B cell (primary cell): ENCODE measurements at regions not wholly inside any gene's neighbourhood (a gene's known extent, or its start where the extent isn't known, plus 50 kb on each side); places are given as distances from the start of the nearest gene placed in this dataset.

Source experiments
- ATAC-seq: fragments of 200-7000 bp; cut with Tn5 transposase; one replicate; pipeline ENCODE4 v1.10.0; 2021; ENCODE audit warnings: low read depth, mild to moderate bottlenecking, moderate number of reproducible peaks, moderate library complexity
- CTCF ChIA-PET: fragments of 350-600 bp; sonication (Branson Sonifier 250); formaldehyde crosslinking; loops from one replicate; lab custom pipeline; 2021; ENCODE audit warnings: antibody characterized with exemption, inconsistent platforms; lab: Charles Lee
- POLR2A ChIA-PET: fragments of 350-600 bp; sonication (Branson Sonifier 250); formaldehyde crosslinking; loops from one replicate; lab custom pipeline; 2021; ENCODE audit warnings: antibody characterized with exemption; lab: Charles Lee
- DNase-seq: peaks from one replicate; pipeline ENCODE4 v3.0.0; 2013
- H2AFZ ChIP-seq: 2 replicates; pipeline ENCODE4 v1.6.1; 2012; ENCODE audit warnings: mild to moderate bottlenecking, low read depth, low read length; ENCODE audit not compliant: insufficient read depth, poor library complexity, severe bottlenecking
- H3K27ac ChIP-seq, 2 donors: 1 replicate in 1 of 2; 2 replicates in 1 of 2; pipeline ENCODE4 v1.5.1; 2012 to 2013; ENCODE audit warnings: low read length in 2 of 2, mild to moderate bottlenecking in 2 of 2, moderate library complexity in 1 of 2
- H3K27me3 ChIP-seq, 4 experiments: fragments of 200-600 bp in 1 of 4; sonication (generic) in 1 of 4; replicated peaks in 1 of 4; 1 replicate in 2 of 4; 2 replicates in 2 of 4; pipeline versions ENCODE4 v1.6.1 to v1.7.0; 2013 to 2016; ENCODE audit warnings: low read length in 3 of 4, mild to moderate bottlenecking in 2 of 4, mixed read lengths in 1 of 4, moderate library complexity in 1 of 4; ENCODE audit not compliant: insufficient read depth in 4 of 4, control insufficient read depth in 3 of 4; ENCODE audit errors: control extremely low read depth in 1 of 4
- H3K36me3 ChIP-seq, 2 experiments: replicated peaks in 1 of 2; 1 replicate in 1 of 2; 2 replicates in 1 of 2; pipeline versions ENCODE4 v1.6.1 to v1.7.1; 2013; ENCODE audit warnings: low read length in 1 of 2; ENCODE audit not compliant: insufficient read depth in 2 of 2, control insufficient read depth in 1 of 2; ENCODE audit errors: control extremely low read depth in 1 of 2, extremely low read depth in 1 of 2
- H3K4me1 ChIP-seq, 2 donors: fragments of 200-600 bp in 1 of 2; sonication (generic) in 1 of 2; 1 replicate in 1 of 2; 2 replicates in 1 of 2; pipeline versions ENCODE4 v1.5.1 to v1.6.1; 2013 to 2017; ENCODE audit warnings: low read length in 2 of 2; ENCODE audit not compliant: control insufficient read depth in 2 of 2, insufficient read depth in 2 of 2
- H3K4me2 ChIP-seq: replicated peaks from 2 replicates; pipeline ENCODE3; 2012; ENCODE audit warnings: mild to moderate bottlenecking, low read depth, low read length; ENCODE audit not compliant: poor library complexity, severe bottlenecking
- H3K4me3 ChIP-seq, 5 experiments: fragments of 200-600 bp in 1 of 5; sonication (generic) in 1 of 5; 1 replicate in 3 of 5; 2 replicates in 2 of 5; pipeline versions ENCODE4 v1.5.1 to v1.7.0; 2011 to 2016; ENCODE audit warnings: low read length in 4 of 5, mild to moderate bottlenecking in 4 of 5, low read depth in 2 of 5, control low read depth in 1 of 5, moderate library complexity in 1 of 5; ENCODE audit not compliant: insufficient read depth in 1 of 5; ENCODE audit errors: control extremely low read depth in 1 of 5, extremely low read depth in 1 of 5
- H3K79me2 ChIP-seq: fragments of 200-600 bp; sonication (generic); one replicate; pipeline ENCODE4 v1.6.0; 2016; ENCODE audit warnings: low read length; ENCODE audit not compliant: control insufficient read depth, insufficient read depth
- H3K9ac ChIP-seq: fragments of 200-600 bp; sonication (generic); 2 replicates; pipeline ENCODE4 v1.6.1; 2017; ENCODE audit warnings: mild to moderate bottlenecking, low read length, moderate library complexity
- H3K9me3 ChIP-seq, 3 donors: one replicate each; pipeline versions ENCODE4 v1.6.1 to v1.7.1; 2013; ENCODE audit warnings: low read length in 2 of 3; ENCODE audit not compliant: control insufficient read depth in 2 of 3, insufficient read depth in 1 of 3; ENCODE audit errors: control extremely low read depth in 1 of 3
- H4K20me1 ChIP-seq: 2 replicates; pipeline ENCODE4 v1.6.0; 2012; ENCODE audit warnings: mild to moderate bottlenecking, low read length; ENCODE audit not compliant: insufficient read depth, control insufficient read depth, poor library complexity, severe bottlenecking
- H3K27ac Mint-ChIP-seq: one replicate; pipeline ENCODE4 v1.8.0; 2021; ENCODE audit warnings: mixed read lengths
- H3K27me3 Mint-ChIP-seq: one replicate; pipeline ENCODE4 v1.8.0; 2021; ENCODE audit warnings: mixed read lengths
- H3K4me1 Mint-ChIP-seq: one replicate; pipeline ENCODE4 v1.8.0; 2021; ENCODE audit warnings: mixed read lengths
- H3K4me3 Mint-ChIP-seq: one replicate; pipeline ENCODE4 v1.8.0; 2021; ENCODE audit warnings: mixed read lengths
- H3K9me3 Mint-ChIP-seq: one replicate; pipeline ENCODE4 v1.8.0; 2022; ENCODE audit warnings: mixed read lengths; ENCODE audit not compliant: insufficient read depth
- EZH2 ChIP-seq: IDR thresholded peaks from 2 replicates; pipeline ENCODE4 v1.6.1; 2012; ENCODE audit warnings: borderline replicate concordance, low read depth, mild to moderate bottlenecking, moderate library complexity, low read length; ENCODE audit not compliant: insufficient read depth, poor library complexity, severe bottlenecking
- WGBS: methylation state at CpG from one replicate; pipeline ENCODE4 v1.1.5; 2013; ENCODE audit warnings: missing lambda C conversion rate; ENCODE audit not compliant: insufficient coverage; 5-methylcytosine and 5-hydroxymethylcytosine counted together
- intact Hi-C: fragments of 100-400 bp; cut with micrococcal nuclease; formaldehyde crosslinking; loops from one replicate; pipeline ENCODE4 v1.10.0; 2022
- TF ChIP-seq, protein P1 (sequence below): fragments of 200-600 bp; IDR thresholded peaks from one replicate; pipeline ENCODE4 v1.8.0; 2022; ENCODE audit warnings: antibody characterized with exemption, mild to moderate bottlenecking

DNA sequence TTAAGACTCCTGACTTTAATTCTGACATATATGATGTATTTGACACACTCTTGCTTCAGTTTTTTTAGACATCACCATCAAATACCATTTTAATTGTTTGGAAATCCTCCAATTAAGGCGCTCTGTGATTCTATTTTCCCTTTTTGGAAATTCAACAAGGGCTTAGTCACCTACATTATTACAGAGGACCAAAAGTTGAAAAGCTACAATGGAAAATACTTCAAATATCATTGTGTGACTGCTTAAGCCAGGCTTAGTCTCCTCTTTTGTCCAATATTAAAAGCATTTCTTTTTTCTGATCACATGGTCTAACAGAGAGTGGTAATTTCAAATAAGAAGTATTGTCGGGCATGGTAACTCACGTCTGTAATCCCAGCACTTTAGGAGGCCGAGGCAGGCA lies 160.3 kb downstream of the CEMIP2 start:
- ATAC-seq (no peak), DNase-seq (no peak)
- Histone ChIP-seq H3K79me2 (no peaks in the 10 kb centered on the region), H3K27ac (no peak overlapping the region), H3K9ac (no peak overlapping the region), H2AFZ (no peak overlapping the region), H3K36me3 (no peaks in the 10 kb centered on the region), H3K27me3 (no peaks in the 10 kb centered on the region), H3K4me1 (no peaks in the 10 kb centered on the region), H3K4me2 (no peak overlapping the region), H3K9me3 (peaks cover 0 to 3% (median 2%) of the 10 kb centered on the region in 3 donors), H3K4me3 (no peak overlapping the region), H4K20me1 (no peaks in the 10 kb centered on the region)
- TF ChIP-seq, protein P1, sequence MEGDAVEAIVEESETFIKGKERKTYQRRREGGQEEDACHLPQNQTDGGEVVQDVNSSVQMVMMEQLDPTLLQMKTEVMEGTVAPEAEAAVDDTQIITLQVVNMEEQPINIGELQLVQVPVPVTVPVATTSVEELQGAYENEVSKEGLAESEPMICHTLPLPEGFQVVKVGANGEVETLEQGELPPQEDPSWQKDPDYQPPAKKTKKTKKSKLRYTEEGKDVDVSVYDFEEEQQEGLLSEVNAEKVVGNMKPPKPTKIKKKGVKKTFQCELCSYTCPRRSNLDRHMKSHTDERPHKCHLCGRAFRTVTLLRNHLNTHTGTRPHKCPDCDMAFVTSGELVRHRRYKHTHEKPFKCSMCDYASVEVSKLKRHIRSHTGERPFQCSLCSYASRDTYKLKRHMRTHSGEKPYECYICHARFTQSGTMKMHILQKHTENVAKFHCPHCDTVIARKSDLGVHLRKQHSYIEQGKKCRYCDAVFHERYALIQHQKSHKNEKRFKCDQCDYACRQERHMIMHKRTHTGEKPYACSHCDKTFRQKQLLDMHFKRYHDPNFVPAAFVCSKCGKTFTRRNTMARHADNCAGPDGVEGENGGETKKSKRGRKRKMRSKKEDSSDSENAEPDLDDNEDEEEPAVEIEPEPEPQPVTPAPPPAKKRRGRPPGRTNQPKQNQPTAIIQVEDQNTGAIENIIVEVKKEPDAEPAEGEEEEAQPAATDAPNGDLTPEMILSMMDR: no peak
- TF ChIP-seq EZH2: no peak
- Mint-ChIP-seq H3K27ac (no peak overlapping the region), H3K9me3 (no peaks in the 10 kb centered on the region), H3K27me3 (no peaks in the 10 kb centered on the region), H3K4me1 (no peaks in the 10 kb centered on the region), H3K4me3 (no peak overlapping the region)
- POLR2A ChIA-PET: no interaction called here
- CTCF ChIA-PET: interaction anchor here (1.5 kb wide), 1 partner anchor 211 kb away, joined by 4 read pairs; no protein-coding TSS in a partner anchor
- intact Hi-C loops: loop anchor here (10.0 kb wide), 1 partner anchor 323 kb away; no protein-coding TSS in a partner anchor
- WGBS: 92% methylated on average over 2 of the region's 4 CpGs

DNA sequence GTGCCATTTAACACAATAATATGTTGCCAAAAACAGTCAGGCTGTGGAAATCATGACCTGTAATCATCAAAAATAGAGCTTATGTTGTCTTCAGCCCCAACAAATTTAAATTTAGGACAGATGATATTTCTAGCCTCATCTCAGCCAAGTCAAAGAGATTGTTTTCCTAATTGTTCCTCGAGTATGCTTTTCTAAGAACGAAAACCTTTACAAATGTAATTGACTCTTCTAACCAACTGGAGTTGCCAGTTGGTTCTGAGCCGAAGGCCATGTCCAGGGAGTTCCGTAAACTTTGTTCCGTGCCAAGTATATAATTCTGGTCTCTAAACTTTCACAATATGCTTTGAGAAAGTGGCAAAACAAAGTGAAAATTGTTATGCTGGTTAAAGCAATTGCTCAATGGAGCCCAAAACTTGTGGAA lies 160.8 kb downstream of the CEMIP2 start:
- ChIA-PET POLR2A (no interaction called here), CTCF (interaction anchor here (1.5 kb wide), 1 partner anchor 211 kb away, joined by 4 read pairs; no protein-coding TSS in a partner anchor)

More for the DNA sequence above, 160.8 kb downstream of the CEMIP2 start:
- H3K4me2 ChIP-seq: no peak overlapping the region
- Mint-ChIP-seq H3K27ac (no peak overlapping the region), H3K9me3 (no peaks in the 10 kb centered on the region), H3K4me1 (no peaks in the 10 kb centered on the region), H3K4me3 (no peak overlapping the region), H3K27me3 (no peaks in the 10 kb centered on the region)
- no peaks in the 10 kb centered on the region for H3K36me3 ChIP-seq
- H3K27me3 ChIP-seq: no peaks in the 10 kb centered on the region
- no peaks in the 10 kb centered on the region for H3K79me2 ChIP-seq
- H3K9me3 ChIP-seq: peaks cover 0 to 3% (median 2%) of the 10 kb centered on the region in 3 donors
- no peak overlapping the region for H2AFZ ChIP-seq
- TF ChIP-seq, protein P1: no peak
- TF ChIP-seq EZH2: no peak
- no peak overlapping the region for H3K27ac ChIP-seq
- WGBS: 100% methylated on average over 1 of the region's 5 CpGs
- DNase-seq (no peak), ATAC-seq (no peak)
- no peaks in the 10 kb centered on the region for H3K4me1 ChIP-seq
- no peak overlapping the region for H3K4me3 ChIP-seq
- H4K20me1 ChIP-seq: no peaks in the 10 kb centered on the region
- intact Hi-C loops: loop anchor here (10.0 kb wide), 1 partner anchor 323 kb away; no protein-coding TSS in a partner anchor
- H3K9ac ChIP-seq: no peak overlapping the region
